Erythroblast (primary cell): ENCODE measurements at regions not wholly inside any gene's neighbourhood (a gene's known extent, or its start where the extent isn't known, plus 50 kb on each side); places are given as distances from the start of the nearest gene placed in this dataset.

ENCODE experiments used
- GATA1 ChIP-seq: IDR thresholded peaks from 2 replicates; pipeline ENCODE4 v1.6.1; 2011; ENCODE audit warnings: low read depth, mild to moderate bottlenecking, control low read depth, low read length, moderate library complexity
- POLR2A ChIP-seq: IDR thresholded peaks from 2 replicates; pipeline ENCODE4 v1.6.1; 2011; ENCODE audit warnings: mild to moderate bottlenecking, low read length

DNA sequence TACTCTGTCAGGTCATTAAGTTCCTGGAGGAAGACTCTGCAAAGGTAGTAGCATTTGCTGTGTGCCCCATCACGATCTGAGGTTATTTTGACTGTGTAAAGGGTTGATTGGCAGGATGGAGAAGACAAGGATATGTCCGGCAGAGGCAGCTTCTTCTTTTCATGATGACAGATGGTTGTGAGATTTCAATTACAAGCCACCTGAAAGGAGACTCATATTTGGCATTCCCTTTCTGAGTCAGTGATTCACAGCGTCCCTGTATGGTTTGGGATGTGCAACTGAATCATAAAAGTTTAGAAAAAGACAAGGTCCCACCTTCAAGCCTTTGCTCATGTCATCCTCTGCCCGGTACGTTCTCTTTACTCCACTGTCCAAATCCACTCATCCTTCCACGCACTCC lies 113.4 kb downstream of the MTNR1B start:
- TF ChIP-seq POLR2A (no peak), GATA1 (no peak)
